K562 (cell line): ENCODE measurements at regions not wholly inside any gene's neighbourhood (a gene's known extent, or its start where the extent isn't known, plus 50 kb on each side); places are given as distances from the start of the nearest gene placed in this dataset.

ENCODE experiments used
- ARID1B ChIP-seq: fragments of 450-650 bp; IDR thresholded peaks from 2 replicates; pipeline ENCODE4 v1.6.1; 2016; ENCODE audit warnings: antibody characterized with exemption, mild to moderate bottlenecking, inconsistent platforms
- XRCC5 ChIP-seq: fragments of 200-400 bp; formaldehyde crosslinking; IDR thresholded peaks from 2 replicates; pipeline ENCODE4 v1.6.1; 2017; ENCODE audit warnings: low read depth, mild to moderate bottlenecking, low read length
- ZNF408 ChIP-seq: fragments of 250-450 bp; sonication (Bioruptor Pico); IDR thresholded peaks from 2 replicates; pipeline ENCODE4 v1.4.0; 2020; ENCODE audit warnings: low read depth, mild to moderate bottlenecking, moderate library complexity
- ZNF644 ChIP-seq: fragments of 200-800 bp; sonication (Bioruptor generic); IDR thresholded peaks from 2 replicates; pipeline ENCODE4 v1.6.1; 2016; ENCODE audit warnings: low read depth, missing genetic modification characterization, missing compliant biosample characterization
- TF ChIP-seq, protein P1 (sequence below): fragments of 250-450 bp; sonication (Bioruptor Pico); IDR thresholded peaks from 2 replicates; pipeline ENCODE4 v1.5.1; 2021; ENCODE audit warnings: mild to moderate bottlenecking
- TF ChIP-seq, protein P2 (sequence below): fragments of 450-650 bp; formaldehyde crosslinking; conservative IDR thresholded peaks from 2 replicates; pipeline ENCODE4 v1.4.0; 2022; ENCODE audit warnings: mild to moderate bottlenecking, missing genetic modification characterization
- TF ChIP-seq, protein P3 (sequence below): fragments of 200-800 bp; sonication (Bioruptor generic); IDR thresholded peaks from 2 replicates; pipeline ENCODE4 v1.6.1; 2017; ENCODE audit warnings: missing genetic modification characterization, missing compliant biosample characterization

DNA sequence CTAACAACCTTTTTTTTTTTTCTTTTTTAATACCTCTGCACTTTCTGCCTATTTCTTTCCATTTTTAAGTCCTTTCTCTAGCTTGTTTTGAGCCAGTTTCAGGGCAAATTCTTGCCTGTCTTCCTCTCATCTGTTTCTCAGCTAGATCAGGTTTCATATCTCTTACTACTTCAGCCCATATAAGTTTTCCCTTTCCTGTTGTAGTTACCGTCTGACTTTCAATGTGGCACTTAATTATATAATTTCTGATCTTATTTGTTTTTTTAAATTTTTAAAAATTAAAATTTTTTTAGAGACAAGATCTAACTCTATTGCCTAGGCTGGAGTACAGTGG is 104.7 kb upstream of the ELL2 start (continued):
- TF ChIP-seq XRCC5 (no peak), ZNF408 (CRISPR knock-in tag) (no peak), ARID1B (no peak), ZNF644 (tag) (no peak)
- TF ChIP-seq, protein P1, sequence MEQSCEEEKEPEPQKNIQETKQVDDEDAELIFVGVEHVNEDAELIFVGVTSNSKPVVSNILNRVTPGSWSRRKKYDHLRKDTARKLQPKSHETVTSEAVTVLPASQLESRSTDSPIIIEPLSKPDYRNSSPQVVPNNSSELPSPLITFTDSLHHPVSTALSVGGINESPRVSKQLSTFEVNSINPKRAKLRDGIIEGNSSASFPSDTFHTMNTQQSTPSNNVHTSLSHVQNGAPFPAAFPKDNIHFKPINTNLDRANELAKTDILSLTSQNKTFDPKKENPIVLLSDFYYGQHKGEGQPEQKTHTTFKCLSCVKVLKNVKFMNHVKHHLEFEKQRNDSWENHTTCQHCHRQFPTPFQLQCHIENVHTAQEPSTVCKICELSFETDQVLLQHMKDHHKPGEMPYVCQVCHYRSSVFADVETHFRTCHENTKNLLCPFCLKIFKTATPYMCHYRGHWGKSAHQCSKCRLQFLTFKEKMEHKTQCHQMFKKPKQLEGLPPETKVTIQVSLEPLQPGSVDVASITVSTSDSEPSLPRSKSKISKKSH: no peak
- TF ChIP-seq, protein P2, sequence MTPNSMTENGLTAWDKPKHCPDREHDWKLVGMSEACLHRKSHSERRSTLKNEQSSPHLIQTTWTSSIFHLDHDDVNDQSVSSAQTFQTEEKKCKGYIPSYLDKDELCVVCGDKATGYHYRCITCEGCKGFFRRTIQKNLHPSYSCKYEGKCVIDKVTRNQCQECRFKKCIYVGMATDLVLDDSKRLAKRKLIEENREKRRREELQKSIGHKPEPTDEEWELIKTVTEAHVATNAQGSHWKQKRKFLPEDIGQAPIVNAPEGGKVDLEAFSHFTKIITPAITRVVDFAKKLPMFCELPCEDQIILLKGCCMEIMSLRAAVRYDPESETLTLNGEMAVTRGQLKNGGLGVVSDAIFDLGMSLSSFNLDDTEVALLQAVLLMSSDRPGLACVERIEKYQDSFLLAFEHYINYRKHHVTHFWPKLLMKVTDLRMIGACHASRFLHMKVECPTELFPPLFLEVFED (CRISPR knock-in tag): no peak
- TF ChIP-seq, protein P3, sequence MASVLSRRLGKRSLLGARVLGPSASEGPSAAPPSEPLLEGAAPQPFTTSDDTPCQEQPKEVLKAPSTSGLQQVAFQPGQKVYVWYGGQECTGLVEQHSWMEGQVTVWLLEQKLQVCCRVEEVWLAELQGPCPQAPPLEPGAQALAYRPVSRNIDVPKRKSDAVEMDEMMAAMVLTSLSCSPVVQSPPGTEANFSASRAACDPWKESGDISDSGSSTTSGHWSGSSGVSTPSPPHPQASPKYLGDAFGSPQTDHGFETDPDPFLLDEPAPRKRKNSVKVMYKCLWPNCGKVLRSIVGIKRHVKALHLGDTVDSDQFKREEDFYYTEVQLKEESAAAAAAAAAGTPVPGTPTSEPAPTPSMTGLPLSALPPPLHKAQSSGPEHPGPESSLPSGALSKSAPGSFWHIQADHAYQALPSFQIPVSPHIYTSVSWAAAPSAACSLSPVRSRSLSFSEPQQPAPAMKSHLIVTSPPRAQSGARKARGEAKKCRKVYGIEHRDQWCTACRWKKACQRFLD (CRISPR knock-in tag): no peak
